GM12872 (cell line): ENCODE measurements at regions not wholly inside any gene's neighbourhood (a gene's known extent, or its start where the extent isn't known, plus 50 kb on each side); places are given as distances from the start of the nearest gene placed in this dataset.

ENCODE experiments used
- TF ChIP-seq, protein P1 (sequence below): IDR thresholded peaks from 3 replicates; pipeline ENCODE4 v1.5.1; 2011; ENCODE audit warnings: low read depth, mild to moderate bottlenecking, low read length, moderate library complexity; ENCODE audit not compliant: insufficient read depth

DNA sequence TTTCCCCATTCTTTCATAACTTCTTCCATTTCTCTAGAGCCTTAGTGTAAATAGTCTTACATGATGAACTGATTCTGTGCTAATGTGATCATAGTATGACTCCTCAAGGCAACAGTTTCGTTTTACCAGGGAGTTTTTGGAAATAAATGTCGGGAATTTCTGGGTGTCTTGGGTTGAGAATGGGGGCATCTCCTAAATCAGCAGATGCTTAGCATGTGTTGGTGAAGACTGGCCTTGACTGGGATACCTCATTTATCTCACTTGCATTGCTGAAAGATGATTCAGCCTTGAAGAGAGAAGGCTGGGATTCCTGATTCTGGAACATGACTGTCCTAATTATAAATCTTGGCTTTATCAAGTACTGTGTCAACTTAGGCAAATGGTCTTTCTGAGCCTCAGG is 115.7 kb upstream of the C11orf87 start:
- TF ChIP-seq, protein P1, sequence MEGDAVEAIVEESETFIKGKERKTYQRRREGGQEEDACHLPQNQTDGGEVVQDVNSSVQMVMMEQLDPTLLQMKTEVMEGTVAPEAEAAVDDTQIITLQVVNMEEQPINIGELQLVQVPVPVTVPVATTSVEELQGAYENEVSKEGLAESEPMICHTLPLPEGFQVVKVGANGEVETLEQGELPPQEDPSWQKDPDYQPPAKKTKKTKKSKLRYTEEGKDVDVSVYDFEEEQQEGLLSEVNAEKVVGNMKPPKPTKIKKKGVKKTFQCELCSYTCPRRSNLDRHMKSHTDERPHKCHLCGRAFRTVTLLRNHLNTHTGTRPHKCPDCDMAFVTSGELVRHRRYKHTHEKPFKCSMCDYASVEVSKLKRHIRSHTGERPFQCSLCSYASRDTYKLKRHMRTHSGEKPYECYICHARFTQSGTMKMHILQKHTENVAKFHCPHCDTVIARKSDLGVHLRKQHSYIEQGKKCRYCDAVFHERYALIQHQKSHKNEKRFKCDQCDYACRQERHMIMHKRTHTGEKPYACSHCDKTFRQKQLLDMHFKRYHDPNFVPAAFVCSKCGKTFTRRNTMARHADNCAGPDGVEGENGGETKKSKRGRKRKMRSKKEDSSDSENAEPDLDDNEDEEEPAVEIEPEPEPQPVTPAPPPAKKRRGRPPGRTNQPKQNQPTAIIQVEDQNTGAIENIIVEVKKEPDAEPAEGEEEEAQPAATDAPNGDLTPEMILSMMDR: no peak

DNA sequence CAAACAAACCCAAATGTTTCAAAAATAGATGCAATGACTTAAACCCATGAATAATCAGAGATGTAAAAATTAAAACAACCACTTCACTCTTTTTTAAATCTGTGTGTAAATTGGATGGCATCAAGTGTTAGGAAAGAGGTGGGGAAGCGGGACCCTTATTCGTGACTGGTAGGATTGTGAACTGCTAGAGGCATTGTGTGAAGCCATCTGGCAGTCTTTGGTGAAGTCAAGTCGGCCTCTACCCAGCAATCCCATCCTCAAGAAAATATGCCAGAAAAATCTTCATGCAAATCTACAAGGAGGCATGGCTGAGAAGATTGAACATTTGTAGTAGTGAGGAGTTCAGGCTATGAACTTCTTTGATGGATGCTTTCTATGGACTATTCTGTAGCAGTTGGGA is 114.6 kb upstream of the C11orf87 start:
- TF ChIP-seq, protein P1: no peak

DNA sequence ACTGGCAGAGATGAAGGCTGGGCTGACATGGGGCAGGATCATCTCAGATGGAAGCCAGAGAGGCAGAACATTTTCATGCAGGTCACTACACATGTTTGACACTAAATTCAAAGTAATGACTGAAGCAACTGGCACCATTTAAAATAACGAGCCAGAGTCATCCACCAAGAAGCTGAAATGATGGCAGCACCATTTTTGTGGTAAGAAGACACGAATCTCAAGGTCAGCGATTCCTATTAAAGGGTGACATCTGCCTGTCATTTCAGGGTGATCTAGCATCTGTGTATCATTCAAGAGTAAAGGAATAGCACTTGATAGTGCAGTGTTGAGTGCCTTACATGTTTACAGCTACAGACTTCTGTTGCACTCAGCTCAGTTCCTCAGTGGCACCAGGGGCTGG is 113.4 kb upstream of the C11orf87 start:
- TF ChIP-seq, protein P1: no peak

DNA sequence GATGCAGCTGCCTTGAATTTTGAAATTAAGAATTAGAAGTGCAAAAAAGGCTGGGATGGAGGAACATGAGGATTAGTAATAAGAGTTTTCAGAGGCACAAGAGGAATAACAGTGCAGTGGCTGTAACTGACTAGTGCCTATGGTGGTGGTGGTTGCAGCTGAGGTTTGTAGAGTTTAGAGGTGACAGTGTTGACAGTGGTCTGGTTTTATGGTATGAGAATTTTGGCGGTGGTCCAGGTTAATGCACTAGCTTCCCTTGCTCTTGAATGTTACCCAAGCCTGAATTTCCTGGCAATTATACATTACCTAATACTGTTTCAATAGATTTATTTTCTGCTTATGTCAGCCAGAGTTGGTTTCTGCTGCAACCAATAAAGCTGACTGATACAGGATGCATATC is 112.8 kb upstream of the C11orf87 start:
- TF ChIP-seq, protein P1: no peak

DNA sequence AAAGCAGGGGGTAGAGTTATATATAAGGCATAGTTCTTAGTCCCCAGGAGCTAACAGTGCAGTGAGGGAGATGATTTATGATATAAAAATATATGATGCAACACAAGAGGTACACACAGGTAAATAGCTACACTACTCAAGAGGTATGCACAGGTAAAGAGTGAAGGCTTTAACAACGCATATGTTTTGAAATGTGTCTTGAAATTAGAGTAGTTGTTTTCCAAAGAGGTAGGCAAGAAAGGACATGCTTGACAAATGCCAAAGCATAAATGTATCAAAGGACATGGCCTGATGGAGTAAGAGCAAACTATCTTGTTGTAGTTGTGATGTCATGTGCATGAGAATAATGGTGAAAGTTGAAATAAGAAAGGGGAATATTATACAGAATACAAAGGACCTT is 104.3 kb upstream of the C11orf87 start:
- TF ChIP-seq, protein P1: no peak

DNA sequence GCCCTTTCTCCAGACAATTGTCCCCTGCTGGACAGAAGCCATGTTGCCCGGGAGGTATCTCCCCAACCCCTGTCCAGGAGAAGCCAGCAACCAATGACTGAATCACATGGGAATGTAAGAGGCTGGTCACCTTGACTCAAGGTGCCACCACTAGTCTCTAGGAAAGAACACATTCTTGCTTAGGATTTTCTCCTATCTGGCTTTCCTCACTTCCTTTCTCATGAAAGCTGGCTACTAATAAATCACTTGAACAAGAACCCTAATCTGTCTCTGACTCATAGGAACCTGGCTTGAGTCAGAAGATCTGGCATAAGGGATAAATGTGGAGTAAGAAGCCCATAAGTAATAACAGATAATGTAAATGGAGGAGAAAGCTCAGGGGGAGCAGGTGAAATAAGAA is 101.4 kb upstream of the C11orf87 start:
- TF ChIP-seq, protein P1: no peak

DNA sequence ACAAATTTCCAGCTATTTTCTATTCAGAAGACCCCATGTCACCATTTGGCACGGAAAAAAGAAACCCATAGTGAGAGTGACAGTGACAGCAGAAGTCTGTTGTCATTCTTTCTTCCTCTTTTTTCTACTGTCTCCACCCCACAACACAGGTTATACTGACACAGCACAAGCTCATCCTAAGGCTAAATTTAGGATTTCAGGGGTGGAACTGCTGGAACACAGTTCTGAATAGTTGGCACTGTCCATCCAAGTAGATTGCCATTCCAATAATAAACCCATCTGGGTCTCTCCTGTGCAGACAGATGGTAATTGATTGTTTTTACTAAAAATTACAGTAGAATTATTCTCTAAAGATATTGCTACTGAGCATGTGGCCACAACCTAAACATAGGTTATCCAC is 95.2 kb upstream of the C11orf87 start:
- TF ChIP-seq, protein P1: no peak

DNA sequence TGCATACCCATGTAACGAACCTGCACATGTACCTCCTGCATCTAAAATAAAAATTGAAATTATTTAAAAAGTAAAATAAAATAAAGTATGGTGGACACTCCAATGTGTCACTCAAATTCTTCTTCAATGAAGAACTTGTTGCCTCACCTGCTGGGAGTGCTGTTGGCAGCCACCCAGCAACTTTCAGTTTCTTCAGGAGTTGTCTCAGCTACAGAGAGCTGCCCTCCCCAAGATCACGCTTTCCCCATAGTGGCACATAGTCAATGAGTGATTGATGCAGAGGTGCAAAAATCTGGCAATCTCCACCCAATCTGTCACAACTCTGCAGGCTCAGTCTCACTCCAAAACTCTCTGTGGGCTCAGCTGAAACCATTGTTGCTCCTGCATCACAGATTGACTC is 92.3 kb upstream of the C11orf87 start:
- TF ChIP-seq, protein P1: no peak
